Loucy (cell line): ENCODE measurements at regions not wholly inside any gene's neighbourhood (a gene's known extent, or its start where the extent isn't known, plus 50 kb on each side); places are given as distances from the start of the nearest gene placed in this dataset.

Experiments used
- EZH2phosphoT487 ChIP-seq: fragments of 200-600 bp; IDR thresholded peaks from 2 replicates; pipeline ENCODE4 v1.6.1; 2018; ENCODE audit warnings: antibody characterized with exemption, mild to moderate bottlenecking, moderate library complexity, borderline replicate concordance
- TF ChIP-seq, protein P1 (sequence below): fragments of 200-600 bp; sonication (generic); conservative IDR thresholded peaks from 2 replicates; pipeline ENCODE4 v1.5.1; 2014; ENCODE audit warnings: mild to moderate bottlenecking, antibody characterized with exemption, low read length

DNA sequence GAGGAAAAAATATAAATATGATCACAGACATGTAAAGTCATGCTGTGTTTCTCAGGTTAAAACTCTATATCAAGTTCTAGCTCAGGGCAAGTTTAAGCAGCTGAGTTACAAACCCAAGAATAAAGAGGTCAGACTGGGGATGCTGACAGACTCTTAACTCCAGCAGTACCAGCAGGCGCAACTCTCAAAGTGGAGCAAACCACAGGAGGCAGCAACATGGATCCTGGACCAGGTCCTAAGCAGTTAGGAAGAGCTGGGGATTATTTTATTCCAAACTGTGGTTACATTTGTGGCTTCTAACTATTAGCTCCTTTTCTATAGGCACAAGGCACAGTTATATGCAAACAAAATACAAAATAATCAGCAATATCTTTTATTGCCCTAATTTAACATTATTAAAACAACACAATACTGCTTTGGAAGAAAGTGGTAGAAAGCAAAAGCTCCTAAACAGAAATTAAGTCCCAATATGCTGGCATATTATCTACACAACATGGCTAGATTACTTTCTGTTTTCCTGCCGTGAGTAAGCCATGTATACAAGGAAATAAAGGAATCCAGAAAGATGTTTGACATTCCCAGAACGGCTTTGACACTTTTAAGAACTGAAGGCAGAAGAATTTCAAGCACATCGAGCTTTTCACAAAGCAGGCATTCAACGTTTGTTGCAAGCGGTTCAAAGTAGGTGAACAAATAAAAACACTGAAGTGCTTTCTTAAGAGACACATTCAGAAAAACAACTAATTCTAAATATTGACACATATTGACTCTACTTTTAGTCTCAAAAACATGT is 378.8 kb upstream of the ZNF608 start:
- TF ChIP-seq, protein P1, sequence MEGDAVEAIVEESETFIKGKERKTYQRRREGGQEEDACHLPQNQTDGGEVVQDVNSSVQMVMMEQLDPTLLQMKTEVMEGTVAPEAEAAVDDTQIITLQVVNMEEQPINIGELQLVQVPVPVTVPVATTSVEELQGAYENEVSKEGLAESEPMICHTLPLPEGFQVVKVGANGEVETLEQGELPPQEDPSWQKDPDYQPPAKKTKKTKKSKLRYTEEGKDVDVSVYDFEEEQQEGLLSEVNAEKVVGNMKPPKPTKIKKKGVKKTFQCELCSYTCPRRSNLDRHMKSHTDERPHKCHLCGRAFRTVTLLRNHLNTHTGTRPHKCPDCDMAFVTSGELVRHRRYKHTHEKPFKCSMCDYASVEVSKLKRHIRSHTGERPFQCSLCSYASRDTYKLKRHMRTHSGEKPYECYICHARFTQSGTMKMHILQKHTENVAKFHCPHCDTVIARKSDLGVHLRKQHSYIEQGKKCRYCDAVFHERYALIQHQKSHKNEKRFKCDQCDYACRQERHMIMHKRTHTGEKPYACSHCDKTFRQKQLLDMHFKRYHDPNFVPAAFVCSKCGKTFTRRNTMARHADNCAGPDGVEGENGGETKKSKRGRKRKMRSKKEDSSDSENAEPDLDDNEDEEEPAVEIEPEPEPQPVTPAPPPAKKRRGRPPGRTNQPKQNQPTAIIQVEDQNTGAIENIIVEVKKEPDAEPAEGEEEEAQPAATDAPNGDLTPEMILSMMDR, result no peak
- TF ChIP-seq EZH2phosphoT487, result no peak
